Suppressor macrophage treated with lipopolysaccharide for 4 hours (primary cell): ENCODE measurements at regions not wholly inside any gene's neighbourhood (a gene's known extent, or its start where the extent isn't known, plus 50 kb on each side); places are given as distances from the start of the nearest gene placed in this dataset.
A peak's percentile ranks its signal among the peaks of the same experiment; 100 is the strongest.
"Not testable (repeated sequence)": the region's sequence is repeated elsewhere in the genome, so short reads cannot be mapped to it uniquely, and the experiment has no call there.

Experiments used
- DNase-seq: peaks from one replicate; pipeline ENCODE4 v3.0.0-alpha.2; 2020

- DNase-seq: no peak
Measured at GRCh38 chr9:99638971-99639370, 182.7 kb upstream of the NR4A3 start.

DNA sequence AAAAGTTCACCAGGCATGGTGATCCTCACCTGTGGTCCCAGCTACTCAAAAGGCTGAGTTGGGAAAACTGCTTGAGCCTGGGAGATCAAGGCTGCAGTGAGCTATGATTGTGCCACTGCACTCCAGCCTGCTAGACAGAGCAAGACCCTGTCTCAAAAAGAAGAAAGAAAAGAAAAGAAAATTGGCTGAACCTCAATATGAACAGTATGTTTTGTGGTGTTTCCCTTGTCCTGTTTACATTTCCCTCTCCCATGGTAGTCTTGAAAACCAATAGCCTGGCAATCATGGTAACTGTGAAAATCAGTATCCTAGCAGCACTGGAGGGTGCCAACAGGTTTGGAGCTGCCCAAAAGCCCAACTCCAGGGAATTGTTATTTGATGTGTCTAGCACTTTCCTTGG lies 174.1 kb upstream of the NR4A3 start:
- DNase-seq: no peak

GRCh38 chr9:99650187-99650874 lies 171.4 kb upstream of the NR4A3 start:
- no peak for DNase-seq

- DNase-seq: peak; percentile 96
Measured at GRCh38 chr9:99660191-99660636, 161.5 kb upstream of the NR4A3 start.

GRCh38 chr9:99663297-99663696 lies 158.4 kb upstream of the NR4A3 start:
- DNase-seq: no peak

DNA sequence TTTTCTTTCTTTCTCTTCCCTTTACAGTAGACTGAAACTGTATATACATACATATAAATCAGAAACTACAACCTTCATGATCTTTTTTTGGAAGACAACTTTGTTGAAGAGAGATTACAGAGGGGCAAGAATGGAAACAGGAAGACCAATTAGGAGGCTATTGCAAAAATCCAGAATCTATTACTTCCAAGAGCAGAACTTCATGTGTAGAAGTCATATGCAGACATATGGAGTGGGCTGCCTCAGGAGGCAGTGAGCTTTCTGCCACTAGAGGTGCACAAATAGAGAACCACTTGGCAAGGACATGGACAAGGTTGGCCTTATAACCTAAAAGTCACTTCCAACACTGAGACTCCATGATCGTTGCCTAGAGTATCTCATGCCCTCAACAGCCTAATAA lies 157.8 kb upstream of the NR4A3 start:
- peak; percentile 36 for DNase-seq

- DNase-seq: no peak
Measured at GRCh38 chr9:99666571-99666970, 155.1 kb upstream of the NR4A3 start.

GRCh38 chr9:99670886-99671285 lies 150.8 kb upstream of the NR4A3 start:
- DNase-seq: not testable (repeated sequence)

GRCh38 chr9:99677281-99677680 lies 144.4 kb upstream of the NR4A3 start:
- DNase-seq: no peak

GRCh38 chr9:99678566-99678965 lies 143.1 kb upstream of the NR4A3 start:
- DNase-seq: no peak

DNA sequence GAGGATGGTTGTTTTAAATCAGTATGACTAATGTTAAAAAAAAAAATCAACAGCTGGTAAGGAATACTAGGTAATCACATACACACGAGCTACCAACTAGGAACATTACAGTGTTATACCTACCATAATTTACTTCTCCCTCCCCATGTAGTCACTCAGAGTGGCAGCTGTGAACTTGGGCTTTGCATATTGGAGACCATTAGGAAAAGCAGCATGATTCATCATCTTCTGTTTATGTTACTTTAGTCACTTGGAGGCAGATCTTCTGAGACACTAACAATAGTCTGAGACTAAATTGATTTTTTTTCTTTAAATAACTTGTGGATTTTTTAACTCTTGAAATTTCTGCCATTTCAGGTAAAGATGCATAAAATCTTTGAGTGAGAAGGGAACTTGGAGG lies 141.5 kb upstream of the NR4A3 start:
- DNase-seq: peak; percentile 25

DNA sequence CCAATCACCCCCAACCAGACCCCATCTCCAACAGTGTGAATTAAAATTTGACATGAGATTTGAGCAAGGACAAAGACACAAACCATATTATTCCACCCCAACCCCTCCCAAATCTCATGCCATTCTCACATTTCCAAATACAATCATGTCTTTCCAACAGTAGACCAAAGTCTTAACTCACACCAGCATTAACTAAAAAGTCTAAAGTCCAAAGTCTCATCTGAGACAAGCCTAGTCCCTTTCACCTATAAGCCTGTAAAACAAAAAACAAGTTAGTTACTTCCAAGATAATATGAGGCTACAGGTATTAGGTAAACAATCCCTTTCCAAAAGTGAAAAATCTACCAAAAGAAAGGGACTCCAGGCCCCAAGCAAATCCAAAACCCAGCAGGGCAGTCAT lies 140.6 kb upstream of the NR4A3 start:
- DNase-seq: no peak

- DNase-seq: no peak
Measured at GRCh38 chr9:99682378-99682777, 139.3 kb upstream of the NR4A3 start.

DNA sequence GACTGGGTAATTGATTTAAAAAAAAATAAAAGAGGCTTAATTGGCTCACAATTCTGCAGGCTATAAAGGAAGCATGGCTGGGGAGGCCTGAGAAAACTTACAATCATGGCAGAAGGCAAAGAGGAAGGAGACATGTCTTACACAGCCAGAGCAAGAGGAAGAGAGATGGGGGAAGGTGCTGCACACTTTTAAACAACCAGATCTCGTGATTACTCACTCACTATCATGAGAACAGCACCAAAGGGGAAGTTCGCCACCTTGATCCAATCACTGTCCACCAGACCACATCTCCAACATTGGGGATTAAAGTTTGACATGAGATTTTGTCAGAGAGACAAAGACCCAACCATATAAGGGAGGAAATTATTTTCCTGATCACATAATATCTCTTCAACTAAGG lies 138.8 kb upstream of the NR4A3 start:
- DNase-seq: peak; percentile 56

DNA sequence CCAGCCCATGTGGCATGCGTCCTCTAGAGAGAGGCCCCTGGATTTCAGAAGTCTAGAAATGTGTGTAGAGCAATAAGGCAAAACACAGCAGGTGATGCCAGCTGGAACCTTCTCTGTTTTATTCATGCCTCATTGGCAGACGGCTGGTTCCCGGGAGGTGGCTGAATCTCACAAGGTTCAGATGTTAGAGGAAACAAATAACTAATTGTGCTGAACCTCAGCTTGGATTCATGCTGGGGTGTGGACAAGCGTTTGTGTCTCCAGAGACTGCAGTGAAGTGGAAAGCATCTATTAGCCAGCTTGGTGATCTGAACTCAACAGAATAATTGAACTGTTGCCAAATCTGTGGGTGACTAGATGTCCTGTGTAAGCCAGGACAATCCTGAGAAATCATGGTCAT lies 131.1 kb upstream of the NR4A3 start:
- DNase-seq: no peak

DNA sequence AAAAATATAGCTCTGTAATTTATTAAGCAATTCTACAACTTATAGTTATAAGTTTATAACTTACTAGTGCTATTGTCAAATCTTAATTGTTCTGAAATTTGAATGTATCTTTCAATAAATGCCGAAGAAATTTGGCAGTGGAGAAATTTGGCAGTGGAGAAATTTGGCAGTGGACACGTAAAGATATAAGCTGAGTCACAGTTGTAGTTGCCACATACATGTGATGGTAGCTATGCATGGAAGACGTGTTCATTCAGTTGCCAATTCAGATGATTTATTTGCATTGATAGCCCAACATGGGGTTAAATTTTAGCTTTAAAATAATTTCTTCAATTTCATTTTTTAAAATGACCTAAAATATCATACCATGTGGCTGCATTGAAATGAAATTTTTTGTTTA lies 127.8 kb upstream of the NR4A3 start:
- DNase-seq: no peak

GRCh38 chr9:99694393-99694792 lies 127.3 kb upstream of the NR4A3 start:
- no peak for DNase-seq

- no peak for DNase-seq
Measured at GRCh38 chr9:99699396-99699795, 122.3 kb upstream of the NR4A3 start.

- DNase-seq: no peak
Measured at GRCh38 chr9:99712214-99712613, 109.5 kb upstream of the NR4A3 start.

DNA sequence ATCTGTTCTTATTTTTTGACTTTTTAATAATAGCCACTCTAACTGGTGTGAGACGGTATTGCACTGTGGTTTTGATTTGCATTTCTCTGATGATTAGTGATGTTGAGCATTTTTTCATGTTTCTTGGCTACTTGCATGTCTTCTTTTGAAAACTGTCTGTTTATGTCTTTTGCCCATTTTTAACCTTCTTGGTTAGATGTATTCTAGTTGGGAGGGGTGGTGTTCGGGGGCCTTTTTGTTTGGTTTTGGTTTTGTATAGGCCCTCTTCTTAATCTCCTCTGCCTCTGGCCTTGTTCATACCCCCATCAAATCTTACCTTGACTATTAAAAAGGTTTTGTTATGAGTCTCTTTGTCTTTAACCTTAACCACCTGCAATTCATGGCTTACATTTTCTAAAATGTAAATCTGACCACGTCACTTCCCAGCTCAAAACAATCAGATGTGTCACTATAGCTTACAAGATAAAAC lies 107.8 kb upstream of the NR4A3 start:
- DNase-seq: no peak

GRCh38 chr9:99718631-99719030 lies 103.1 kb upstream of the NR4A3 start:
- no peak for DNase-seq

- peak; percentile 78 for DNase-seq
Measured at GRCh38 chr9:99720455-99721050, 101.1 kb upstream of the NR4A3 start.

DNA sequence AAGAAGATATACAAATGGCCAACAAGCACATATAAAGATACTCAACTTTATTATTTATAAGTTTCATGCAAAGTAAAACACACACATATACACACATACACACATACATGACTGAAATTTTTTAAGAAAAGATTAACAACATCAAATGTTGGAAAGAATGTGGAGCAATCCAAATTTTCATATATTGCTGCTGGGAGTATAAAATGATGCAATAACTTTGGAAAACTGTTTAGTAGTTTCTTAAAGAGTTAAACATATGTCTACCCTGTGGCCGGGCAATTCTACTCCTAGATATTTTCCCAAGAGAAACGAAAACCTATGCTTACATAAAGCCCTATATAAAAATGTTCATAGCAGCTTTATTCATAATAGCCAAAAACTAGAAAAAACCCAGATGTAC lies 99.8 kb upstream of the NR4A3 start:
- no peak for DNase-seq

DNA sequence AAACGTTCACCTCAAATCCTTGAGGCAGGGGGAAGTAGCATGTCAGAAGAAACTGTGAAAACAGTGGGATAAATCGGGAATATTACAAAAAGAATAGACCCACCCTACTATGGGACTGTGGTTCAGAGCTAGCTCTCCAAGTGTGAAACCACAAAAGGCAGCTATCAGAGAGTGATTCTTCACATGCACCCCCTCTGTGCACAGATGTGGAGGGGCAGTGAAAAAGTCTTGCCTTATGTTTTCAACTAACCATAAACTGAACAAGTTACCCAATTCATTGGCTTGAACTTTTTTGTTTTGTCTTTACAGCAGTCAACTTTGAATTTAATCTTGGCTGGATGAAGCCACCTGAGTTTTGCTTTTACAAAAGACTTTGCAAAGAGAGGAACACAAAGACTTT lies 98.8 kb upstream of the NR4A3 start:
- no peak for DNase-seq

DNA sequence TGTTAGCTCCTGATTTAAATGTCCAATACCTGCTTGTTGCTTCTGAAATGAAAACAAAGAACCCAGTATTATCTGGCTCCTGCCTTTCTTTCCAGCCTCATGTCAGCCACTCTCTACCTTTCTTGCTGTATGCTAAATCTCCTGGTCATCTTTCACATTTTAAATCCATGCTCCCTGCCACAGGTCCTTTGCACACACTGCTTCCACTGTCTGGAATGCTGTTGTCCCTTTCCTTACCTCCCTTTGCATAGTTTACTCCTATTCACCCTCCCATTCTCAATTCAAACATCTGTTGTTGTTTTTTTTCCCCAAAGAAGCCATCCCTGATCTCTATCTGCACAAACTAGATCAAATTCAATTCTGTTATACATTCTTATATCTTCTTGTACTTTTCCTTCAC lies 97.0 kb upstream of the NR4A3 start:
- DNase-seq: no peak
